Spleen (tissue), 7 donors: ENCODE measurements at regions not wholly inside any gene's neighbourhood (a gene's known extent, or its start where the extent isn't known, plus 50 kb on each side); places are given as distances from the start of the nearest gene placed in this dataset.

Experiments
- POLR2A ChIP-seq, 3 donors: fragments of 450-650 bp; IDR thresholded peaks; one replicate each; pipeline ENCODE4 v1.5.1; 2017; ENCODE audit warnings: antibody characterized with exemption in 3 of 3, mild to moderate bottlenecking in 1 of 3
- POLR2AphosphoS5 ChIP-seq, 3 donors: sonication (generic); formaldehyde crosslinking; IDR thresholded peaks; one replicate each; pipeline ENCODE4 v1.5.1; 2017; ENCODE audit warnings: antibody characterized with exemption in 3 of 3
- TF ChIP-seq, protein P1 (sequence below), 11 experiments: fragments of 200-600 bp in 7 of 11; fragments of 450-650 bp in 4 of 11; sonication (generic) in 4 of 11; IDR thresholded peaks in 8 of 11; conservative IDR thresholded peaks in 3 of 11; 1 replicate in 7 of 11; 2 replicates in 4 of 11; pipeline versions ENCODE4 v1.4.0 to v1.8.0; 2016 to 2021; ENCODE audit warnings: antibody characterized with exemption in 11 of 11, inconsistent platforms in 4 of 11, mild to moderate bottlenecking in 1 of 11
- donor health status: DM: no; HTN: no; CAD: no; lungs with moderate emphysema.
- donor health status: DM: no; HTN: no; CAD: no.
- donor health status: DM: no; HTN: no; CAD: no.

GRCh38 chr13:65594298-65594781 is 1635.8 kb downstream of the PCDH9 start:
- TF ChIP-seq POLR2AphosphoS5 (IDR thresholded peaks at IDR 0.05), result no peak
- TF ChIP-seq, protein P1, sequence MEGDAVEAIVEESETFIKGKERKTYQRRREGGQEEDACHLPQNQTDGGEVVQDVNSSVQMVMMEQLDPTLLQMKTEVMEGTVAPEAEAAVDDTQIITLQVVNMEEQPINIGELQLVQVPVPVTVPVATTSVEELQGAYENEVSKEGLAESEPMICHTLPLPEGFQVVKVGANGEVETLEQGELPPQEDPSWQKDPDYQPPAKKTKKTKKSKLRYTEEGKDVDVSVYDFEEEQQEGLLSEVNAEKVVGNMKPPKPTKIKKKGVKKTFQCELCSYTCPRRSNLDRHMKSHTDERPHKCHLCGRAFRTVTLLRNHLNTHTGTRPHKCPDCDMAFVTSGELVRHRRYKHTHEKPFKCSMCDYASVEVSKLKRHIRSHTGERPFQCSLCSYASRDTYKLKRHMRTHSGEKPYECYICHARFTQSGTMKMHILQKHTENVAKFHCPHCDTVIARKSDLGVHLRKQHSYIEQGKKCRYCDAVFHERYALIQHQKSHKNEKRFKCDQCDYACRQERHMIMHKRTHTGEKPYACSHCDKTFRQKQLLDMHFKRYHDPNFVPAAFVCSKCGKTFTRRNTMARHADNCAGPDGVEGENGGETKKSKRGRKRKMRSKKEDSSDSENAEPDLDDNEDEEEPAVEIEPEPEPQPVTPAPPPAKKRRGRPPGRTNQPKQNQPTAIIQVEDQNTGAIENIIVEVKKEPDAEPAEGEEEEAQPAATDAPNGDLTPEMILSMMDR (IDR thresholded peaks at IDR 0.05 in 8 of 11, conservative IDR thresholded peaks at IDR 0.05 in 3 of 11), result no peak
- TF ChIP-seq POLR2A (IDR thresholded peaks at IDR 0.05), result no peak
